Panc1 (cell line): ENCODE measurements at regions not wholly inside any gene's neighbourhood (a gene's known extent, or its start where the extent isn't known, plus 50 kb on each side); places are given as distances from the start of the nearest gene placed in this dataset.

Experiments
- ATAC-seq: fragments of 200-7000 bp; cut with Tn5 transposase; 2 replicates; pipeline ENCODE4 v1.9.1; 2020; ENCODE audit warnings: mild to moderate bottlenecking, moderate library complexity
- BruUV-seq: library from RNA; stranded (reverse); fragments of 400-500 nt; replicated peaks from 2 replicates; lab custom pipeline; 2021; lab: Mats Ljungman, UMichigan
- CTCF ChIA-PET: fragments of 300-600 bp; sonication (Branson Sonifier 250); formaldehyde crosslinking; loops from one replicate; lab custom pipeline; 2022; ENCODE audit warnings: antibody characterized with exemption; lab: Charles Lee
- POLR2A ChIA-PET: fragments of 300-600 bp; sonication (Branson Sonifier 250); formaldehyde crosslinking; loops from one replicate; lab custom pipeline; 2022; ENCODE audit warnings: antibody characterized with exemption; lab: Charles Lee
- DNase-seq: peaks from one replicate; pipeline ENCODE4 v3.0.0-alpha.2; 2010; ENCODE audit warnings: low read depth, low spot score
- H3K27ac ChIP-seq: 2 replicates; pipeline ENCODE4 v1.5.1; 2011; ENCODE audit warnings: mild to moderate bottlenecking, low read length, inconsistent platforms
- H3K27me3 ChIP-seq: fragments of 200-500 bp; sonication (Bioruptor generic); 2 replicates; pipeline ENCODE4 v1.6.0; 2014; ENCODE audit warnings: low read length, inconsistent platforms; ENCODE audit not compliant: control insufficient read depth, insufficient read depth
- H3K36me3 ChIP-seq: fragments of 200-500 bp; sonication (Bioruptor generic); 2 replicates; pipeline ENCODE4 v1.5.1; 2014; ENCODE audit warnings: inconsistent platforms, mild to moderate bottlenecking, low read length, moderate library complexity; ENCODE audit not compliant: control insufficient read depth, insufficient read depth
- H3K4me1 ChIP-seq: 2 replicates; pipeline ENCODE4 v1.5.1; 2011; ENCODE audit warnings: inconsistent platforms, mild to moderate bottlenecking, low read length, moderate library complexity; ENCODE audit not compliant: control insufficient read depth, insufficient read depth
- H3K4me3 ChIP-seq, 2 experiments: 2 replicates each; pipeline ENCODE4 v1.5.1; 2011 to 2012; ENCODE audit warnings: low read depth in 2 of 2, low read length in 2 of 2, mild to moderate bottlenecking in 2 of 2, inconsistent platforms in 1 of 2, moderate library complexity in 1 of 2
- H3K9me3 ChIP-seq: fragments of 200-500 bp; sonication (Bioruptor generic); 2 replicates; pipeline ENCODE4 v1.5.1; 2014; ENCODE audit warnings: low read depth, mild to moderate bottlenecking, inconsistent platforms, low read length, moderate library complexity; ENCODE audit not compliant: control insufficient read depth, insufficient read depth
- POLR2AphosphoS5 ChIP-seq: IDR thresholded peaks from 2 replicates; pipeline ENCODE4 v1.6.1; 2012; ENCODE audit warnings: mild to moderate bottlenecking, low read depth, low read length, moderate library complexity
- SIN3A ChIP-seq: IDR thresholded peaks from 2 replicates; pipeline ENCODE4 v1.6.1; 2012; ENCODE audit warnings: low read depth, mild to moderate bottlenecking, low read length, moderate library complexity, borderline replicate concordance; ENCODE audit not compliant: insufficient read depth
- TCF7L2 ChIP-seq: IDR thresholded peaks from 2 replicates; pipeline ENCODE4 v1.6.1; 2011; ENCODE audit warnings: mild to moderate bottlenecking, low read depth, low read length, inconsistent platforms
- in situ Hi-C: cut with HindIII; loops from 2 replicates; pipeline ENCODE4 v1.10.0; 2016; ENCODE audit warnings: low sequenced_read_pairs, low pct_unique_long_range_greater_than_20kb
- intact Hi-C: fragments of 100-400 bp; cut with micrococcal nuclease; formaldehyde crosslinking; loops from one replicate; pipeline ENCODE4 v1.10.0; 2022; ENCODE audit not compliant: unreplicated experiment
- TF ChIP-seq, protein P1 (sequence below), 2 experiments: IDR thresholded peaks; 2 replicates each; pipeline ENCODE4 v1.6.1; 2011 to 2012; ENCODE audit warnings: low read depth in 2 of 2, control low read depth in 1 of 2, low read length in 1 of 2, mild to moderate bottlenecking in 1 of 2, moderate library complexity in 1 of 2; ENCODE audit not compliant: insufficient read depth in 1 of 2
- TF ChIP-seq, protein P2 (sequence below): fragments of 450-650 bp; IDR thresholded peaks from 2 replicates; pipeline ENCODE4 v1.5.1; 2017; ENCODE audit warnings: mild to moderate bottlenecking

DNA sequence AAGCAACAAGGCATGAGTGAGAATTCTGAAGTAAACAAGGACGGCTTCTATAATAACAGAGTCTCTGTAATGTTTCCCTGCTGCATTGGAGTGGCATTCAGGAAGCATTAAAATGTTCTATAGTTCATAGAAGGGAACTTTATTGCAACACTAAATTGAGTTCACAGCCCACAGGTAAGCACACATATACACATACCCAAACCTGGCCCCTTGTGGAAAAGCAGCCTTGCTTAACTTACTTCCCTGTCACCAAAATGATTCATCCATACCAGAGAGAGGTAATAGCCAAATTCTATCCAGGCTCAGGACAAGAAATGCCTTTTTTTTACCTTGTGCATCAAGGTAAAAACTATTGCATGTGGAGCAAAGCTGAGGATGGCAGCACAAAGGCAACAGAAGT lies 241.4 kb downstream of the HHIPL2 start:
- BruUV-seq = no TSS peak
- no peak for ATAC-seq
- H3K36me3 ChIP-seq = no peaks in the 10 kb centered on the region
- ChIA-PET POLR2A (no interaction called here), CTCF (no interaction called here)
- intact Hi-C loops (no loop called here), in situ Hi-C loops (no loop called here)
- no peak overlapping the region for H3K27ac ChIP-seq
- no peak for DNase-seq
- H3K27me3 ChIP-seq = no peaks in the 10 kb centered on the region
- no peak overlapping the region for H3K4me3 ChIP-seq
- H3K9me3 ChIP-seq = no peaks in the 10 kb centered on the region
- TF ChIP-seq, protein P1, sequence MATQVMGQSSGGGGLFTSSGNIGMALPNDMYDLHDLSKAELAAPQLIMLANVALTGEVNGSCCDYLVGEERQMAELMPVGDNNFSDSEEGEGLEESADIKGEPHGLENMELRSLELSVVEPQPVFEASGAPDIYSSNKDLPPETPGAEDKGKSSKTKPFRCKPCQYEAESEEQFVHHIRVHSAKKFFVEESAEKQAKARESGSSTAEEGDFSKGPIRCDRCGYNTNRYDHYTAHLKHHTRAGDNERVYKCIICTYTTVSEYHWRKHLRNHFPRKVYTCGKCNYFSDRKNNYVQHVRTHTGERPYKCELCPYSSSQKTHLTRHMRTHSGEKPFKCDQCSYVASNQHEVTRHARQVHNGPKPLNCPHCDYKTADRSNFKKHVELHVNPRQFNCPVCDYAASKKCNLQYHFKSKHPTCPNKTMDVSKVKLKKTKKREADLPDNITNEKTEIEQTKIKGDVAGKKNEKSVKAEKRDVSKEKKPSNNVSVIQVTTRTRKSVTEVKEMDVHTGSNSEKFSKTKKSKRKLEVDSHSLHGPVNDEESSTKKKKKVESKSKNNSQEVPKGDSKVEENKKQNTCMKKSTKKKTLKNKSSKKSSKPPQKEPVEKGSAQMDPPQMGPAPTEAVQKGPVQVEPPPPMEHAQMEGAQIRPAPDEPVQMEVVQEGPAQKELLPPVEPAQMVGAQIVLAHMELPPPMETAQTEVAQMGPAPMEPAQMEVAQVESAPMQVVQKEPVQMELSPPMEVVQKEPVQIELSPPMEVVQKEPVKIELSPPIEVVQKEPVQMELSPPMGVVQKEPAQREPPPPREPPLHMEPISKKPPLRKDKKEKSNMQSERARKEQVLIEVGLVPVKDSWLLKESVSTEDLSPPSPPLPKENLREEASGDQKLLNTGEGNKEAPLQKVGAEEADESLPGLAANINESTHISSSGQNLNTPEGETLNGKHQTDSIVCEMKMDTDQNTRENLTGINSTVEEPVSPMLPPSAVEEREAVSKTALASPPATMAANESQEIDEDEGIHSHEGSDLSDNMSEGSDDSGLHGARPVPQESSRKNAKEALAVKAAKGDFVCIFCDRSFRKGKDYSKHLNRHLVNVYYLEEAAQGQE (IDR thresholded peaks at IDR 0.05; ENCODE audit: insufficient read depth in 1 of 2, low read depth in 2 of 2, low read length in 1 of 2) = no peak
- TF ChIP-seq SIN3A (no peak), TCF7L2 (no peak), POLR2AphosphoS5 (no peak)
- TF ChIP-seq, protein P2, sequence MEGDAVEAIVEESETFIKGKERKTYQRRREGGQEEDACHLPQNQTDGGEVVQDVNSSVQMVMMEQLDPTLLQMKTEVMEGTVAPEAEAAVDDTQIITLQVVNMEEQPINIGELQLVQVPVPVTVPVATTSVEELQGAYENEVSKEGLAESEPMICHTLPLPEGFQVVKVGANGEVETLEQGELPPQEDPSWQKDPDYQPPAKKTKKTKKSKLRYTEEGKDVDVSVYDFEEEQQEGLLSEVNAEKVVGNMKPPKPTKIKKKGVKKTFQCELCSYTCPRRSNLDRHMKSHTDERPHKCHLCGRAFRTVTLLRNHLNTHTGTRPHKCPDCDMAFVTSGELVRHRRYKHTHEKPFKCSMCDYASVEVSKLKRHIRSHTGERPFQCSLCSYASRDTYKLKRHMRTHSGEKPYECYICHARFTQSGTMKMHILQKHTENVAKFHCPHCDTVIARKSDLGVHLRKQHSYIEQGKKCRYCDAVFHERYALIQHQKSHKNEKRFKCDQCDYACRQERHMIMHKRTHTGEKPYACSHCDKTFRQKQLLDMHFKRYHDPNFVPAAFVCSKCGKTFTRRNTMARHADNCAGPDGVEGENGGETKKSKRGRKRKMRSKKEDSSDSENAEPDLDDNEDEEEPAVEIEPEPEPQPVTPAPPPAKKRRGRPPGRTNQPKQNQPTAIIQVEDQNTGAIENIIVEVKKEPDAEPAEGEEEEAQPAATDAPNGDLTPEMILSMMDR = no peak
- no peaks in the 10 kb centered on the region for H3K4me1 ChIP-seq

DNA sequence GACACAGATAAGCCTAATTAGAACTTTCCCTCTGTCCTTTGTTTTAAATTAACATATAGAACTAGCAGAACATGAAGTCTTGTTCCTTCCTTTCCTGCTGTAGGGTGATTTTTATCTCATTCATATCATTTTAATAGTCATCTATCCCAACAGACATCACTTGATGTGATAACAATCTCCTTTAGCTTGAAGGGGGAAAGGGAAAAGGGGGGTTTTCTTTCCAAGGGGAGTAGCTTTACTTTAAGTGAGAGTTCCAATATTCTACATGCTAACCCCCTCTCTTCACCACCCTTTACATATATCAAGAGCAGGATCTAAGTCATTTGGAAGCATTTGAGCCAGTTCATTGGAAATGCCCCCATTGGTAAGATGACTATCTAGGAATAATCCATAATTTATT lies 241.9 kb downstream of the HHIPL2 start:
- in situ Hi-C loops = no loop called here
- ChIA-PET POLR2A (no interaction called here), CTCF (no interaction called here)
- ATAC-seq (no peak), DNase-seq (no peak)
- Histone ChIP-seq H3K4me1 (no peaks in the 10 kb centered on the region), H3K9me3 (no peaks in the 10 kb centered on the region), H3K27ac (no peak overlapping the region), H3K4me3 (no peak overlapping the region), H3K27me3 (no peaks in the 10 kb centered on the region), H3K36me3 (no peaks in the 10 kb centered on the region)
- TF ChIP-seq SIN3A = no peak
- TF ChIP-seq TCF7L2 = no peak
- TF ChIP-seq, protein P1 (IDR thresholded peaks at IDR 0.05; ENCODE audit: insufficient read depth in 1 of 2, low read depth in 2 of 2, low read length in 1 of 2) = no peak
- TF ChIP-seq, protein P2 = no peak
- no peak for TF ChIP-seq POLR2AphosphoS5
- intact Hi-C loops = no loop called here
- BruUV-seq = no TSS peak
